GM18909 (cell line): ENCODE measurements at regions not wholly inside any gene's neighbourhood (a gene's known extent, or its start where the extent isn't known, plus 50 kb on each side); places are given as distances from the start of the nearest gene placed in this dataset.

ENCODE experiments used
- ATAC-seq: cut with Tn5 transposase; IDR thresholded peaks from one replicate; pipeline ENCODE4 v1.9.1; 2021; ENCODE audit warnings: mild to moderate bottlenecking; ENCODE audit not compliant: unreplicated experiment, poor library complexity

- no peak for ATAC-seq
Observed at GRCh38 chr3:44179246-44179645, 62.4 kb upstream of the TOPAZ1 start.

GRCh38 chr3:44184319-44184953 lies 57.2 kb upstream of the TOPAZ1 start:
- ATAC-seq, result no peak

GRCh38 chr3:44185396-44185915 lies 56.2 kb upstream of the TOPAZ1 start:
- ATAC-seq, result no peak

GRCh38 chr3:44186111-44186672 lies 55.5 kb upstream of the TOPAZ1 start:
- ATAC-seq, result no peak

DNA sequence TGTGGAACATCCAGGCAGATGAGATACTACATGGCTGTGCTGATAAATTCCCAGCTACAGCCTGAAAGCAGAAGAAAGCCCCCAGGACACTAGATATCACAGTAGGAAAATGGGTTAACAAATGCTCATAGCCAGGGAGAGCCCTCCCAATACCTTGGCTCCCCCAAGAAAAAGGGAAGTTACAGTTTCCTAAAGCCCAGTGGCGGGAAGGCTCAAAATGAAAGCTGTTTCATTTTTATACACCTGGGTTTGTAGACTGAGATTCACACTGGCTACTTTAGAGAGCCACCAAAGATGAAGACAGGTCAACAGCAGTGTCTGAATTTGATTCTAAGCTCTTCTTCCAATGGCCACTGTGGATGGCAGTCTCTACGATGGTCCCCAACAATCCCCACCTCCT lies 55.0 kb upstream of the TOPAZ1 start:
- ATAC-seq, result no peak
